ENCODE measurements at regions not wholly inside any gene's neighbourhood (a gene's known extent, or its start where the extent isn't known, plus 50 kb on each side); places are given as distances from the start of the nearest gene placed in this dataset.

DNA sequence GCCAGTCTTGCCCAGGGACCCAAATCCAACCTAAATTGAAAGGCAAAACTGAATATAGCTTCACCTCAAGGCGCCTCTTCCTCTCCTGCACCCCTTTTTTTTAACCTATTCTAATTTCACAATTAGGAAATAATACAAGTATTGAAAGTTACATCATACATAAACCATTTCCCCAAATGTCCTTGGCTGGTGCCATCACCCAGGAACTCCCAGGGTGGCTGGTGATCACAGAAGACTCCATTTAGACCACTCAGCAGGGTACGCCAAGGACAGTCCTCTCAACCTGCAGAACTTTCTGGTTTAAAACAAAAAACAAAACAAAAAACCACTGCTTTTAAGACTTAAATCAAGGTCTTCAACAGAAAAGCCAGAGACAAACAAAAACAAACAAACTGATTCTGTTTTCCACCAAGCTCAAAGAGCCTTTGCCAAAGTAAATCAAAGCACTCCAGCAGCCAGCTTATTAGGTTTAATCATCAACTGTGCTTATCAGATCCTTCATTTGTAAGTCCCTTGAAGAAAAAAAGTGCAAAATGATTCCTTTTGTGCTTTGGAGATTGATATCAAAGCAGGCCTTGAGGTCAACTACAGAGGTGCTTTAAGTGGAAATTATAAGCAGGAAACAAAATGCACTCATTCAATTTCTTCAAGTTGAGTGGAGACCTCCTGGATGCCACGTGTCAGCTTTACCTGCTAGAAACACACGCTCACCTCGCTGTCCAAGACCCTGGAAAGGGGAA, 113.0 kb downstream of the ETS2 start:
- TF ChIP-seq POLR2A (IDR thresholded peaks at IDR 0.05; ENCODE audit: low read depth, low read length) (no peak), RAD21 (IDR thresholded peaks at IDR 0.05; ENCODE audit: low read length) (no peak), MXI1 (IDR thresholded peaks at IDR 0.05; ENCODE audit: borderline replicate concordance, low read depth, low read length) (no peak), RCOR1 (IDR thresholded peaks at IDR 0.05; ENCODE audit: insufficient replicate concordance, low read length) (no peak), SMC3 (IDR thresholded peaks at IDR 0.05; ENCODE audit: low read depth, low read length) (no peak), MAFK (IDR thresholded peaks at IDR 0.05; ENCODE audit: low read depth, low read length) (no peak), CEBPB (IDR thresholded peaks at IDR 0.05; ENCODE audit: low read depth, low read length) (no peak), BHLHE40 (IDR thresholded peaks at IDR 0.05; ENCODE audit: low read depth, low read length) (no peak), RFX5 (IDR thresholded peaks at IDR 0.05; ENCODE audit: low read depth, low read length) (no peak), MAZ (IDR thresholded peaks at IDR 0.05; ENCODE audit: borderline replicate concordance, low read depth, low read length) (no peak)
- TF ChIP-seq, protein P1, sequence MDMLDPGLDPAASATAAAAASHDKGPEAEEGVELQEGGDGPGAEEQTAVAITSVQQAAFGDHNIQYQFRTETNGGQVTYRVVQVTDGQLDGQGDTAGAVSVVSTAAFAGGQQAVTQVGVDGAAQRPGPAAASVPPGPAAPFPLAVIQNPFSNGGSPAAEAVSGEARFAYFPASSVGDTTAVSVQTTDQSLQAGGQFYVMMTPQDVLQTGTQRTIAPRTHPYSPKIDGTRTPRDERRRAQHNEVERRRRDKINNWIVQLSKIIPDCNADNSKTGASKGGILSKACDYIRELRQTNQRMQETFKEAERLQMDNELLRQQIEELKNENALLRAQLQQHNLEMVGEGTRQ (IDR thresholded peaks at IDR 0.05; ENCODE audit: low read depth, low read length): no peak
- TF ChIP-seq, protein P2, sequence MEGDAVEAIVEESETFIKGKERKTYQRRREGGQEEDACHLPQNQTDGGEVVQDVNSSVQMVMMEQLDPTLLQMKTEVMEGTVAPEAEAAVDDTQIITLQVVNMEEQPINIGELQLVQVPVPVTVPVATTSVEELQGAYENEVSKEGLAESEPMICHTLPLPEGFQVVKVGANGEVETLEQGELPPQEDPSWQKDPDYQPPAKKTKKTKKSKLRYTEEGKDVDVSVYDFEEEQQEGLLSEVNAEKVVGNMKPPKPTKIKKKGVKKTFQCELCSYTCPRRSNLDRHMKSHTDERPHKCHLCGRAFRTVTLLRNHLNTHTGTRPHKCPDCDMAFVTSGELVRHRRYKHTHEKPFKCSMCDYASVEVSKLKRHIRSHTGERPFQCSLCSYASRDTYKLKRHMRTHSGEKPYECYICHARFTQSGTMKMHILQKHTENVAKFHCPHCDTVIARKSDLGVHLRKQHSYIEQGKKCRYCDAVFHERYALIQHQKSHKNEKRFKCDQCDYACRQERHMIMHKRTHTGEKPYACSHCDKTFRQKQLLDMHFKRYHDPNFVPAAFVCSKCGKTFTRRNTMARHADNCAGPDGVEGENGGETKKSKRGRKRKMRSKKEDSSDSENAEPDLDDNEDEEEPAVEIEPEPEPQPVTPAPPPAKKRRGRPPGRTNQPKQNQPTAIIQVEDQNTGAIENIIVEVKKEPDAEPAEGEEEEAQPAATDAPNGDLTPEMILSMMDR (conservative IDR thresholded peaks at IDR 0.05; ENCODE audit: low read depth, low read length): no peak
- TF ChIP-seq, protein P3, sequence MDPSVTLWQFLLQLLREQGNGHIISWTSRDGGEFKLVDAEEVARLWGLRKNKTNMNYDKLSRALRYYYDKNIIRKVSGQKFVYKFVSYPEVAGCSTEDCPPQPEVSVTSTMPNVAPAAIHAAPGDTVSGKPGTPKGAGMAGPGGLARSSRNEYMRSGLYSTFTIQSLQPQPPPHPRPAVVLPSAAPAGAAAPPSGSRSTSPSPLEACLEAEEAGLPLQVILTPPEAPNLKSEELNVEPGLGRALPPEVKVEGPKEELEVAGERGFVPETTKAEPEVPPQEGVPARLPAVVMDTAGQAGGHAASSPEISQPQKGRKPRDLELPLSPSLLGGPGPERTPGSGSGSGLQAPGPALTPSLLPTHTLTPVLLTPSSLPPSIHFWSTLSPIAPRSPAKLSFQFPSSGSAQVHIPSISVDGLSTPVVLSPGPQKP (IDR thresholded peaks at IDR 0.05; ENCODE audit: borderline replicate concordance, low read depth, low read length): no peak
